WTC11 (cell line): ENCODE measurements at regions not wholly inside any gene's neighbourhood (a gene's known extent, or its start where the extent isn't known, plus 50 kb on each side); places are given as distances from the start of the nearest gene placed in this dataset.

Experiments used
- ATAC-seq: fragments of 200-7000 bp; cut with Tn5 transposase; 2 replicates; pipeline ENCODE4 v1.10.0; 2021; ENCODE audit warnings: mild to moderate bottlenecking, moderate library complexity
- CTCF ChIA-PET: fragments of 300-600 bp; sonication (Branson Sonifier 250); formaldehyde crosslinking; loops from one replicate; lab custom pipeline; 2021; ENCODE audit warnings: antibody characterized with exemption; lab: Charles Lee
- POLR2A ChIA-PET: fragments of 350-600 bp; sonication (Branson Sonifier 250); formaldehyde crosslinking; loops from one replicate; lab custom pipeline; 2021; ENCODE audit warnings: antibody characterized with exemption; lab: Charles Lee
- DNase-seq: peaks from one replicate; pipeline ENCODE4 v3.0.0; 2021; ENCODE audit warnings: low spot score
- H3K27ac Mint-ChIP-seq: 2 replicates; pipeline ENCODE4 v1.8.0; 2021; ENCODE audit warnings: mixed read lengths
- H3K27me3 Mint-ChIP-seq: 2 replicates; pipeline ENCODE4 v1.8.0; 2021; ENCODE audit warnings: low read depth, mild to moderate bottlenecking, moderate library complexity, mixed read lengths
- H3K36me3 Mint-ChIP-seq: 2 replicates; pipeline ENCODE4 v1.8.0; 2021; ENCODE audit warnings: mixed read lengths
- H3K4me1 Mint-ChIP-seq: 2 replicates; pipeline ENCODE4 v1.8.0; 2022; ENCODE audit warnings: mixed read lengths
- H3K4me3 Mint-ChIP-seq: 2 replicates; pipeline ENCODE4 v1.8.0; 2021; ENCODE audit warnings: mild to moderate bottlenecking, moderate library complexity, mixed read lengths
- H3K9me3 Mint-ChIP-seq: 2 replicates; pipeline ENCODE4 v1.8.0; 2021; ENCODE audit warnings: mixed read lengths
- ARID4B ChIP-seq: sonication (generic); formaldehyde crosslinking; IDR thresholded peaks from 2 replicates; pipeline ENCODE4 v1.8.0; 2023; ENCODE audit warnings: missing genetic modification reagents, mild to moderate bottlenecking, borderline replicate concordance
- FOXJ3 ChIP-seq: sonication (generic); formaldehyde crosslinking; IDR thresholded peaks from 2 replicates; pipeline ENCODE4 v1.9.0; 2021; ENCODE audit warnings: missing genetic modification reagents, mild to moderate bottlenecking, borderline replicate concordance
- FOXP4 ChIP-seq: sonication (generic); formaldehyde crosslinking; IDR thresholded peaks from 2 replicates; pipeline ENCODE4 v1.8.0; 2022; ENCODE audit warnings: mild to moderate bottlenecking, missing genetic modification reagents
- GABPB1 ChIP-seq: sonication (generic); formaldehyde crosslinking; IDR thresholded peaks from 2 replicates; pipeline ENCODE4 v1.8.1; 2023; ENCODE audit warnings: mild to moderate bottlenecking, missing genetic modification reagents
- GTF2I ChIP-seq: fragments of 250-450 bp; sonication (Bioruptor Pico); conservative IDR thresholded peaks from 2 replicates; pipeline ENCODE4 v1.4.0; 2021; ENCODE audit warnings: mild to moderate bottlenecking
- KAT7 ChIP-seq: sonication (generic); formaldehyde crosslinking; IDR thresholded peaks from 2 replicates; pipeline ENCODE4 v1.8.1; 2023; ENCODE audit warnings: missing genetic modification reagents, mild to moderate bottlenecking, borderline replicate concordance
- MXD4 ChIP-seq: fragments of 250-450 bp; sonication (Bioruptor Pico); IDR thresholded peaks from 2 replicates; pipeline ENCODE4 v1.8.0; 2021; ENCODE audit warnings: mild to moderate bottlenecking, moderate library complexity, borderline replicate concordance
- NFYB ChIP-seq: sonication (generic); formaldehyde crosslinking; conservative IDR thresholded peaks from 2 replicates; pipeline ENCODE4 v1.8.0; 2022; ENCODE audit warnings: low read depth, missing genetic modification reagents
- NR1H2 ChIP-seq: sonication (generic); formaldehyde crosslinking; IDR thresholded peaks from 2 replicates; pipeline ENCODE4 v1.9.0; 2021; ENCODE audit warnings: mild to moderate bottlenecking, moderate library complexity, missing genetic modification reagents
- OVOL2 ChIP-seq: fragments of 250-450 bp; sonication (Bioruptor Pico); IDR thresholded peaks from 2 replicates; pipeline ENCODE4 v1.9.0; 2021; ENCODE audit warnings: mild to moderate bottlenecking, borderline replicate concordance
- RORB ChIP-seq: fragments of 250-450 bp; sonication (Bioruptor Pico); IDR thresholded peaks from 2 replicates; pipeline ENCODE4 v1.9.0; 2021; ENCODE audit warnings: mild to moderate bottlenecking
- TCF7 ChIP-seq: sonication (generic); formaldehyde crosslinking; IDR thresholded peaks from 2 replicates; pipeline ENCODE4 v1.8.0; 2022; ENCODE audit warnings: mild to moderate bottlenecking, low read depth, missing genetic modification reagents, moderate library complexity
- TP53 ChIP-seq: sonication (generic); formaldehyde crosslinking; IDR thresholded peaks from 2 replicates; pipeline ENCODE4 v1.8.1; 2023; ENCODE audit warnings: mild to moderate bottlenecking, missing genetic modification reagents
- ZBTB21 ChIP-seq: sonication (generic); formaldehyde crosslinking; IDR thresholded peaks from 2 replicates; pipeline ENCODE4 v1.8.1; 2023; ENCODE audit warnings: mild to moderate bottlenecking, missing genetic modification reagents, borderline replicate concordance
- ZNF219 ChIP-seq: sonication (generic); formaldehyde crosslinking; IDR thresholded peaks from 2 replicates; pipeline ENCODE4 v1.8.0; 2023; ENCODE audit warnings: missing genetic modification reagents, mild to moderate bottlenecking, borderline replicate concordance
- ZNF232 ChIP-seq: sonication (generic); formaldehyde crosslinking; IDR thresholded peaks from 2 replicates; pipeline ENCODE4 v1.8.0; 2022; ENCODE audit warnings: mild to moderate bottlenecking, missing genetic modification reagents
- ZSCAN18 ChIP-seq: fragments of 250-450 bp; sonication (Bioruptor Pico); IDR thresholded peaks from 2 replicates; pipeline ENCODE4 v2.1.2; 2022; ENCODE audit warnings: mild to moderate bottlenecking, moderate library complexity

GRCh38 chr18:40485318-40485717 lies 1469.7 kb upstream of the PIK3C3 start:
- POLR2A ChIA-PET, result no interaction called here
- DNase-seq, result no peak
- Mint-ChIP-seq H3K27ac (no peak overlapping the region), H3K27me3 (peaks cover 2% of the 10 kb centered on the region; the same call in 1 of the 2 replicates), H3K4me1 (no peaks in the 10 kb centered on the region), H3K4me3 (no peak overlapping the region)
- TF ChIP-seq FOXJ3 (CRISPR knock-in tag), result no peak
- no peak for TF ChIP-seq RORB
- no peak for TF ChIP-seq ZNF219 (CRISPR knock-in tag)
- no peak for TF ChIP-seq ZBTB21 (CRISPR knock-in tag)
- no peak for TF ChIP-seq FOXP4 (CRISPR knock-in tag)
- no peak for TF ChIP-seq ZNF232 (CRISPR knock-in tag)
- no peak for TF ChIP-seq ZSCAN18 (CRISPR knock-in tag)
- TF ChIP-seq TCF7, result no peak
- TF ChIP-seq, all 79 proteins: peak for 0
- Mint-ChIP-seq H3K36me3 (no peaks in the 10 kb centered on the region), H3K9me3 (no peaks in the 10 kb centered on the region)
- CTCF ChIA-PET, result no interaction called here
- ATAC-seq, result no peak

GRCh38 chr18:40473221-40474029 lies 1481.6 kb upstream of the PIK3C3 start:
- DNase-seq, result no peak

More at GRCh38 chr18:40473221-40474029, 1481.6 kb upstream of the PIK3C3 start:
- Mint-ChIP-seq H3K36me3 (no peaks in the 10 kb centered on the region), H3K27ac (no peak overlapping the region), H3K9me3 (no peaks in the 10 kb centered on the region), H3K4me1 (peaks cover 9% of the 10 kb centered on the region), H3K27me3 (no peaks in the 10 kb centered on the region), H3K4me3 (no peak overlapping the region)
- ATAC-seq, result no peak
- CTCF ChIA-PET, result no interaction called here
- TF ChIP-seq GABPB1 (CRISPR knock-in tag) (no peak), NR1H2 (CRISPR knock-in tag) (no peak), ARID4B (no peak), MXD4 (CRISPR knock-in tag) (no peak), GTF2I (CRISPR knock-in tag) (no peak), OVOL2 (no peak), TP53 (CRISPR knock-in tag) (no peak), NFYB (CRISPR knock-in tag) (no peak), KAT7 (CRISPR knock-in tag) (no peak)
- POLR2A ChIA-PET, result no interaction called here
